Hematopoietic multipotent progenitor cell treated with erythropoietin and hydrocortisone succinate and interleukin-3 and kit ligand, for 4 days (in vitro differentiated cells): ENCODE measurements at regions not wholly inside any gene's neighbourhood (a gene's known extent, or its start where the extent isn't known, plus 50 kb on each side); places are given as distances from the start of the nearest gene placed in this dataset.
"Not testable (repeated sequence)": the region's sequence is repeated elsewhere in the genome, so short reads cannot be mapped to it uniquely, and the experiment has no call there.

Source experiments
- DNase-seq: peaks from one replicate; pipeline ENCODE4 v3.0.0-alpha.2; 2015

DNA sequence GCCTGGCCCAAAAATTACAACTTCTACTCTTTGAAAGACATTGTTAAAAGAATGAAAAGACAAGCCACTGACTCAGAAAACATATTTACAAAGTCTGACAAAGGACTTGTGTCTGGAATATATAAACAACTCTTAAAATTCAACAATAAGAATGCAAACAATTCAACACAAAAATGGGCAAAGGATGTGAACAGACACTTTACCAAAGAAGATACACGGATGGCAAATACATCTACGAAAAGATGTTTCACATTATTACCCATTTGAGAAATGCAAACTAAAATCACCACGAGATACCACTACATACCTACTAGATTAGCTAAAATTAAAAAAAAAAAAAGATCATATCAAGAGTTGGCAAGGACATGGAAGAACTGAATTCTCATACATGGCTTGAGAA lies 80.8 kb upstream of the METRNL start:
- DNase-seq: no peak

- no peak for DNase-seq
Measured at GRCh38 chr17:83000738-83001137, 78.7 kb upstream of the METRNL start.

- DNase-seq: no peak
Measured at GRCh38 chr17:83002118-83002805, 77.1 kb upstream of the METRNL start.

- no peak for DNase-seq
Measured at GRCh38 chr17:83004791-83005380, 74.5 kb upstream of the METRNL start.

DNA sequence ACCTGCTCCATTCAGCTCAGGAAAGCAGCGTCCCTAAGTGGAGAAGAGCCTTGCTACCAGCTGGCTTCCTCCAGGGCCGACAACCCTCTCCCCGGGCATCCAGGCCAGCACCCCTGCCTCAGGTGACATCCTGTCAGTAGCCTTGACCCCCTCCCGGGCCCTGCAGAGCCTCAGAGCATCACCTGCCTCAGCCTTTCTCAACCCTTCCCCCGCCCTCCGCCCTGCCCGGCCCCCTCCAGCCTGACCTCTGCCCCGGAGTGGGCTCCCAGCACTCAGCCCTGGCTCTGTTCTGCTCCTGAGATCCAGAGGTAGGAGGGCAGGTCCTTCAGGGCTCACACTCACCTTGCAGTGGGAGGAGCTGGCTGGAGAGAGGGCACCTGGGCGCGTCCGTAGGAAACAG lies 73.8 kb upstream of the METRNL start:
- no peak for DNase-seq

- DNase-seq: no peak
Measured at GRCh38 chr17:83006515-83007455, 72.6 kb upstream of the METRNL start.

- DNase-seq: no peak
Measured at GRCh38 chr17:83007504-83008185, 71.8 kb upstream of the METRNL start.

GRCh38 chr17:83008186-83008510 lies 71.3 kb upstream of the METRNL start:
- DNase-seq: no peak

- DNase-seq: no peak
Measured at GRCh38 chr17:83008526-83008925, 70.9 kb upstream of the METRNL start.

GRCh38 chr17:83009414-83010205 lies 69.8 kb upstream of the METRNL start:
- DNase-seq: no peak

DNA sequence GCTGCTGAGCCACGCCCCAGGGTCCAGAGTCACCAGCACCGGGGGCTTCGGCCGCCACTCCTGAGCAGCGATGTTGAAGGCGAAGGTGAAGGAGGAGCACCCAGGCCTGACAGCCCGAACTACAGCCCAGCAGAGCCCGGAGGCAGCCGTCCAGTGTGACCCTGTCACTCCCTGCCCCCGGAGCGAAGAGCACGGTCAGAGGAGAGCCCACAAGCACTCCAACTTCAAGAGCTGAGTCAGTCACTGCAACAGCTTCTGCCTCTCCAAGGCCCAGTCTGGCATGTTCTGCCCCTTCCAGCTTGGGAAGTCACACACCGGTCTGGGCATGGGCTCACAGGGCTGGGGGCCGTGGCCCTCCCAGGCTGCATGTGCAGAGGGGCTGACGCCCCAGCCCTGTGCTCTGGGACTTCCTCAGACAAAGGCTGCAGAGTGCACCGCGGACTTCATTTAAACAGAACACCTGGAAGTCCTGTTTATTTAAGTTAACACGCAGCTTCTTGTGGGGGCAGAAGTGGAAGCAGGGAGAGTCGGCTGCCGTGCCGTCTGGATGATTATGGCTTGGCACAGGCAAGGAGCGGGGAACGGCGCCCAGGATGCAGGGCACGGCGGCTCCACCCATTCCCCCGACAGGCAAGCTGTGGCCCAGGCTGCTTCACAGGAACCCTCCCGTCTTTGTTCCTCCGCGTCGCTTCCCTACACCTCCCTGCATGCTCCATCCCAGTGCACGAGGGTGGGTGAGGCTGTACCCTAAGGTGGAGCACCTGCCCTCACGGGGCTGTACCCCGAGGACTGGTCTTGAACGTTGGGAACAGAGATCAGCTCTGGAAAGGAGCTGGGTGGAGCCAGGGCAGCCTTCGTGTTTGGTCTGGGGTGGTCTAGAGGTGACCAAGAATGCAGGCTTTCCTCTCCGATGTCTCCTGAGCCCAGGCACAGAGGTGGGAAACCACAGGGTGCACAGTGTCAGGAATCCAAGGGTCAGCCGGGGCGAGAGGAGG lies 68.9 kb upstream of the METRNL start:
- no peak for DNase-seq

GRCh38 chr17:83011676-83012075 lies 67.7 kb upstream of the METRNL start:
- DNase-seq: not testable (repeated sequence)

- DNase-seq: no peak
Measured at GRCh38 chr17:83012200-83012785, 67.1 kb upstream of the METRNL start.

GRCh38 chr17:83012868-83013778 lies 66.3 kb upstream of the METRNL start:
- no peak for DNase-seq

- DNase-seq: no peak
Measured at GRCh38 chr17:83013779-83014117, 65.7 kb upstream of the METRNL start.

- DNase-seq: no peak
Measured at GRCh38 chr17:83014297-83014696, 65.1 kb upstream of the METRNL start.

GRCh38 chr17:83014940-83015910 lies 64.2 kb upstream of the METRNL start:
- DNase-seq: no peak

DNA sequence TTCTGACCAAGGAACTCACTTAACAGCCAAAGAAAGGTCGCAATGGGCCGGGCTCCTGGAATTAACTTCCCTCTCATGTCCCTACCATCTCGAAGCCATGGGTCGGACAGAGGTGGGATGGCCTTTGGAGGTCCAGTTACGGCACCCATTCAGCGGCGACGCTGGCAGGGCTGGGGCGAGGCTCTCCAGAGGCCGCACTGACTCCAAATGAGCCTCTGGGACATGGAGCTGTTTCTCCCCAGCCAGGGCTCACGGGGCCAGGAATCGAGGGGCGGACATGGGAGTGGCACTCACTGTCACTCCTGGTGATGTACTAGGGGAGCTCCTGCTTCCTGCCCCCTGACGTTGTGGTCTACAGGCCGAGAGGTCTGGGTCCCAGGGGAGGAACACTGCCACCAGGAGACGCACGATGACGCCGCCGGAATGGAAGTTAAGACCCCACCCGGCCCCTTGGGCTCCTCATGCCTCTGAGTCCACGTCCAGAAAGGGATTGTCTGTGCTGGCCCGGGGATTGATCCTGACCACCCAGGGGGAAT lies 60.7 kb upstream of the METRNL start:
- DNase-seq: no peak
